ENCODE measurements at regions not wholly inside any gene's neighbourhood (a gene's known extent, or its start where the extent isn't known, plus 50 kb on each side); places are given as distances from the start of the nearest gene placed in this dataset.

DNA sequence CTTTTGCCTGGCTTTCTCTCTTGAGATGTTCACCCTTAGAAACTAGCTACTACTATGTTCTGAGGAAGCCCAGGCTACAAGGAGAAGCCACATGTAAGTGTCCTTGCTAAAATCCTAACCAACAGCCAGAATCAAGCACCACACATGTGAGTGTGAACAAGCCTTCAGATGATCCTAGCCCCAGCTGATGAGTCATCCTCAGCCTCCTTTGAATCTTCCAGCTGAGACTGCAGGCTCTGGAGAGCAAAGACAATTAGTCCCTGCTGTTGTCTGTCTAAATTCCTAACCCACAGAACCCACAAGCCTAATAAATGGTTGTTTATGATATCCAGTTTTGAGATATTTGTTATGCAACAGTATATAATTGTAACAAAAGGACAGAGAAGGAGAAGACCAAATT, 92.8 kb upstream of the TAC1 start (continued):
- TF ChIP-seq, protein P1, sequence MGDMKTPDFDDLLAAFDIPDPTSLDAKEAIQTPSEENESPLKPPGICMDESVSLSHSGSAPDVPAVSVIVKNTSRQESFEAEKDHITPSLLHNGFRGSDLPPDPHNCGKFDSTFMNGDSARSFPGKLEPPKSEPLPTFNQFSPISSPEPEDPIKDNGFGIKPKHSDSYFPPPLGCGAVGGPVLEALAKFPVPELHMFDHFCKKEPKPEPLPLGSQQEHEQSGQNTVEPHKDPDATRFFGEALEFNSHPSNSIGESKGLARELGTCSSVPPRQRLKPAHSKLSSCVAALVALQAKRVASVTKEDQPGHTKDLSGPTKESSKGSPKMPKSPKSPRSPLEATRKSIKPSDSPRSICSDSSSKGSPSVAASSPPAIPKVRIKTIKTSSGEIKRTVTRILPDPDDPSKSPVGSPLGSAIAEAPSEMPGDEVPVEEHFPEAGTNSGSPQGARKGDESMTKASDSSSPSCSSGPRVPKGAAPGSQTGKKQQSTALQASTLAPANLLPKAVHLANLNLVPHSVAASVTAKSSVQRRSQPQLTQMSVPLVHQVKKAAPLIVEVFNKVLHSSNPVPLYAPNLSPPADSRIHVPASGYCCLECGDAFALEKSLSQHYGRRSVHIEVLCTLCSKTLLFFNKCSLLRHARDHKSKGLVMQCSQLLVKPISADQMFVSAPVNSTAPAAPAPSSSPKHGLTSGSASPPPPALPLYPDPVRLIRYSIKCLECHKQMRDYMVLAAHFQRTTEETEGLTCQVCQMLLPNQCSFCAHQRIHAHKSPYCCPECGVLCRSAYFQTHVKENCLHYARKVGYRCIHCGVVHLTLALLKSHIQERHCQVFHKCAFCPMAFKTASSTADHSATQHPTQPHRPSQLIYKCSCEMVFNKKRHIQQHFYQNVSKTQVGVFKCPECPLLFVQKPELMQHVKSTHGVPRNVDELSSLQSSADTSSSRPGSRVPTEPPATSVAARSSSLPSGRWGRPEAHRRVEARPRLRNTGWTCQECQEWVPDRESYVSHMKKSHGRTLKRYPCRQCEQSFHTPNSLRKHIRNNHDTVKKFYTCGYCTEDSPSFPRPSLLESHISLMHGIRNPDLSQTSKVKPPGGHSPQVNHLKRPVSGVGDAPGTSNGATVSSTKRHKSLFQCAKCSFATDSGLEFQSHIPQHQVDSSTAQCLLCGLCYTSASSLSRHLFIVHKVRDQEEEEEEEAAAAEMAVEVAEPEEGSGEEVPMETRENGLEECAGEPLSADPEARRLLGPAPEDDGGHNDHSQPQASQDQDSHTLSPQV (IDR thresholded peaks at IDR 0.05) = no peak
- TF ChIP-seq RAD21 (IDR thresholded peaks at IDR 0.05; ENCODE audit: insufficient read depth, low read depth, low read length) (no peak), STAT3 (IDR thresholded peaks at IDR 0.05; ENCODE audit: low read depth, low read length) (no peak), ESRRA (IDR thresholded peaks at IDR 0.05; ENCODE audit: low read length) (no peak), BMI1 (IDR thresholded peaks at IDR 0.05; ENCODE audit: borderline replicate concordance) (no peak), KDM1A (IDR thresholded peaks at IDR 0.05; ENCODE audit: borderline replicate concordance) (no peak), SMC3 (IDR thresholded peaks at IDR 0.05; ENCODE audit: borderline replicate concordance, low read length) (no peak), MEF2B (IDR thresholded peaks at IDR 0.05; ENCODE audit: partially characterized antibody, poor library complexity, severe bottlenecking) (no peak), MEF2A (IDR thresholded peaks at IDR 0.05; ENCODE audit: insufficient read depth, low read depth, low read length) (no peak), RFX5 (IDR thresholded peaks at IDR 0.05; ENCODE audit: low read depth, low read length) (no peak), E2F4 (IDR thresholded peaks at IDR 0.05; ENCODE audit: low read depth, low read length) (no peak), ATF3 (IDR thresholded peaks at IDR 0.05; ENCODE audit: borderline replicate concordance, extremely low read depth, low read depth, low read length) (no peak)
- TF ChIP-seq, protein P2, sequence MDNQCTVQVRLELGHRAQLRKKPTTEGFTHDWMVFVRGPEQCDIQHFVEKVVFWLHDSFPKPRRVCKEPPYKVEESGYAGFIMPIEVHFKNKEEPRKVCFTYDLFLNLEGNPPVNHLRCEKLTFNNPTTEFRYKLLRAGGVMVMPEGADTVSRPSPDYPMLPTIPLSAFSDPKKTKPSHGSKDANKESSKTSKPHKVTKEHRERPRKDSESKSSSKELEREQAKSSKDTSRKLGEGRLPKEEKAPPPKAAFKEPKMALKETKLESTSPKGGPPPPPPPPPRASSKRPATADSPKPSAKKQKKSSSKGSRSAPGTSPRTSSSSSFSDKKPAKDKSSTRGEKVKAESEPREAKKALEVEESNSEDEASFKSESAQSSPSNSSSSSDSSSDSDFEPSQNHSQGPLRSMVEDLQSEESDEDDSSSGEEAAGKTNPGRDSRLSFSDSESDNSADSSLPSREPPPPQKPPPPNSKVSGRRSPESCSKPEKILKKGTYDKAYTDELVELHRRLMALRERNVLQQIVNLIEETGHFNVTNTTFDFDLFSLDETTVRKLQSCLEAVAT (IDR thresholded peaks at IDR 0.05) = no peak

All from GM12878 (cell line).